ENCODE measurements at regions not wholly inside any gene's neighbourhood (a gene's known extent, or its start where the extent isn't known, plus 50 kb on each side); places are given as distances from the start of the nearest gene placed in this dataset.
"Not testable (repeated sequence)": the region's sequence is repeated elsewhere in the genome, so short reads cannot be mapped to it uniquely, and the experiment has no call there.

DNA sequence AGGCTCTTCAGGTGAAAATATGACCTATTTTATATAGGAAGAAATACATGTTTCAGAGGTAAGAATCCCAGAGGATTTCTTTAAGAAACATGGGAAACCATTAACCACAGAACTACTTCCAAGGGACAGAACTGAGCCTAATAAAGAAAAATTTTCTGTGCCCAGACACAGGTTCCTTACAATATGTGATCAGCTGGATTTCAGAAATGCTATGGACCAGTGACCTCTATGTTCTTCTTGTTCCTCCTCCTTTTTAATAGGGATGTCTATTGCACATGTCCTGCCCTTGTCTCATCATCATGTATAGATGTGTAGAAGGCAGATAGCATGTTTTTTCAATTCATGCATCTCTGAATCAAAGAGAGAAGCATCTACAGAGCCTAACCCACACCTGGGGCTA is 836.6 kb downstream of the RNF144A start:
- no peak for DNase-seq (ENCODE audit: low read depth in 2 of 2)

DNA sequence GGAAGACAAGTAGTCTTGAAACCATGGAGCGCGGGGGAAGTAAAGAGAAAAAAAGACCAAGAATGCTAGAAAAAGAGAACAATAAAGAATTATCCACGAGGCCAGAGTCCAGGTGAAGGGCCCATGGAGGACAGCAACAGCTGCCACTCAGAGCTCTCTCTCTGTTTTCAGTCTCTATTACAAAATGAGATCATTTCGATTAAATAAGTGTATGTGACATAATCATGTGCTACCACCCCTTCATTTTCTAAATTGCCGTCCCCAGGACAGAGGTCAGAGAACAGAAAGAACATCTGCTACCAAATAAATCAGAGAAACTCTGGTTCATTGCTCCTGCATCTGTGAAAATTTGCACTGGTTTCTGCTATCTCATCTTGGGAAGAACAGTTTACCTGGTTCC is 838.7 kb downstream of the RNF144A start:
- no peak for DNase-seq (ENCODE audit: low read depth in 2 of 2)

DNA sequence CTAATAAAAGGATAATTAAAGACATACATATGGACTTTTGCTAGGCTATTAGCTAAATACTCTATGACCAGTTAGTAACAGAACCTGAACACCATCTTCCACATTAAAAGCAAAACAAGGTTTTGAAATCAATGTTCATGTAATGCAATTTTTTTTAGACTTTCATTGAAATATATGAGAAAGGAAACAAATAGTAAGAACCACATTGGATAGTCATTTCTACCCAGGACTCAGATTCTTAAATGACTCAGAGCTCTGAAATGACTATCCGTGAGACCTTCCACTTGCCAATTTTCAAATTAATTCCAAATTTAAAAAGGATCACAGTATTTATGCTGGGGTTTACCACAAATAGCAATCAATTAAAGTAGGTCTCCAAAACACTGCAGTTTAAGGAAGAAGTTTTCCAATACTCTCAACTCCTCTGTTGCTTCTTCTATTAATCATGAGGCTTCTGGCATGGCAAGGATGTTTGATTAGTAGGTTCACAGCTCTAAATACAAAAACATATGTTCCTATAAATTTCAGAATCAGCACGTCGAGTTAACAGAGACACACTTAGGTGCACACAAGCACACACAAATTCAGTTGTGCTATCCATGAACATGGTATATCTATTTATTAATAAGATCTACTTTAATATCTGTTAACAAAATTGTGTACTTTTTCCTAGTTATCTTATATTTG is 841.0 kb downstream of the RNF144A start:
- no peak for DNase-seq (ENCODE audit: low read depth in 2 of 2)

DNA sequence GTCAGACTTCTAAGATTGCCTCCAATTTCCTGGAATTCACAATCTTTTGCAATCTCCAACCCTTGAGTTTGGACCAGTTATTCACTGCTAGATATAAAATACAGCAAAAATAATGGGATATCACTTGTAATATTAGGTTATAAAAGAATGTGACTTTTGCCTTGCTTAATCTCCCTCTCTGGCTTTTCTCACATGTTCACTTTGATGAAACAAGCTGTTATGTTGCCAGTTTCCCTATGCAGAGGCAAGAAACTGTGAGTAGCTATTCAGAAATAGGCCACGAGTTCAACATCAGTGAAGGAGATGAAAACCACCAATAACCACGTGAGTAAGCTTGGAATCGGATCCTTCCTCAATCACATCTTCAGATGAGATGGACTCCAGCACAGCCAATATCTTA is 842.7 kb downstream of the RNF144A start:
- no peak for DNase-seq (ENCODE audit: low read depth in 2 of 2)

DNA sequence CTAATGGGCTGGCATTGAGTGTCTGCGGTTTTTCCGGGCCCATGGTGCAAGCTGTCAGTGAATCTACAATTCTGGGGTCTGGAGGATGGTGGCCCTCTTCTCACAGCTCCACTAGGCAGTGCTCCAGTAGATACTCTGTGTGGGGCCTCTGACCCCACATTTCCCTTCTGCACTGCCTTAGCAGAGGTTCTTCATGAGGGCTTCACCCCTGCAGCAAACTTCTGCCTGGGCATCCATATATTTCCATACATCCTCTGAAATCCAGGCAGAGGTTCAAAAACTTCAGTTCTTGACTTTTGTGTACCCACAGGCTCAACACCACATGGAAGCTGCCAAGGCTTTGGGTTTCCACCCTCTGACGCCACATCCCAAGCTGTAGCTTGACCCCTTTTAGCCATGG is 846.2 kb downstream of the RNF144A start:
- not testable (repeated sequence) for DNase-seq (ENCODE audit: low read depth in 2 of 2)

DNA sequence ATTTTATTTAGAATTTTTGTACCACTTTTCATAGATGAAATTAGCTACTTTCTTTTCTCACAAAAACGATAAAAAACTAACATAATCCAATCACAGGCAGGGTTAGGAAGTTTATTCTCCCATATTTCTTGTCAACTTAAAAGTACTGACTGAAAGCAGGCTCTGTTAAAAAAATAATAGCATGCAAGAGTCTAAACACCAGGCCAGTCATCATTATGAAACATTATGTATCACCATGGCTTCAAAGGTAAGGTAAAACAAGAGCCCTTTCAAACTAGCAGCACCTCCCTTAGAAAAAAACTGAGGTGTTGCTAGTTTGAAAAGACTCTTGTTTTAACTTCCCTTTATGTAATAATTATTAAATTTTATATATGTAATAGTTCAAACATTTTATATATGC is 848.0 kb downstream of the RNF144A start:
- DNase-seq (ENCODE audit: low read depth in 2 of 2), result no peak

GRCh38 chr2:7766088-7766722 is 849.0 kb downstream of the RNF144A start:
- DNase-seq (ENCODE audit: low read depth in 2 of 2), result no peak

GRCh38 chr2:7766978-7767565 is 849.9 kb downstream of the RNF144A start:
- no peak for DNase-seq (ENCODE audit: low read depth in 2 of 2)

DNA sequence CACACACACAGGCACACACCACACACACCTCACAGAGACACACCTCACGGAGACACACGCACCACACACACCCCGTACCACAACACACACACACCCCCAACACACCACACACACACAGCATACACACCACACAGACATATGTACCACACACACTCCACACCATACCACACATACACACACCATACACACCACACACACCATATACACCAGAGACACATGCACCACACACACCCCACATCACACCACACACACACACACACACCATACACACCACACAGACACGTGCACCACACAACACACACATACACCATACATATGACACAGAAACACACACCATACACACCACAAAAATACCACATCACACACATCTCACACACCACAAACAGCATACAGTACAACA is 850.7 kb downstream of the RNF144A start:
- DNase-seq (ENCODE audit: low read depth in 2 of 2), result no peak

DNA sequence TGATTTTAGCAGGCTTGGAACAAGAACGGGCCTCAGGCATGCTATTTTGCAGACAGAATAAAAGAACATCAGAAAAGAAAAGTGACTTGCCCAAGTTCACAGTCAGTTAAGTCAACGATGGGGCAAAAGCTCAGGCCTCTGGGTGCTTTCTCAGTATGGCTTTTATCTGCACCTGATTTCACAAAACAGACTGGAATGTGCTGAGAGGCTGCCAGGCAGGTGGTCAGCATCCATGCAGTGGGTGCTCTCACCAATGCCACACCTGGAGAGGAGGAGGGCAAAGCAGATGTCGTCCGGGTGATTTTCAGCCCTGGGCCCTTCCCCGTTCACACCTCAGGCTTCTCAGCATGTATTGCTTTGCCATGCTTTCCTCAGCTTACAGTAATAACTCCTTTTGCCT is 854.6 kb downstream of the RNF144A start:
- no peak for DNase-seq (ENCODE audit: low read depth in 2 of 2)

GRCh38 chr2:7773362-7774360 is 856.4 kb downstream of the RNF144A start:
- no peak for DNase-seq (ENCODE audit: low read depth in 2 of 2)

- no peak for DNase-seq (ENCODE audit: low read depth in 2 of 2)
These were observed 857.3 kb downstream of the RNF144A start for GRCh38 chr2:7774481-7774880.

GRCh38 chr2:7777668-7778067 is 860.5 kb downstream of the RNF144A start:
- no peak for DNase-seq (ENCODE audit: low read depth in 2 of 2)

GRCh38 chr2:7780321-7780720 is 863.1 kb downstream of the RNF144A start:
- no peak for DNase-seq (ENCODE audit: low read depth in 2 of 2)

- DNase-seq (ENCODE audit: low read depth in 2 of 2), result no peak
These were observed 868.5 kb downstream of the RNF144A start for GRCh38 chr2:7785700-7786099.

GRCh38 chr2:7788736-7789135 is 871.5 kb downstream of the RNF144A start:
- no peak for DNase-seq (ENCODE audit: low read depth in 2 of 2)

GRCh38 chr2:7792031-7792651 is 874.9 kb downstream of the RNF144A start:
- no peak for DNase-seq (ENCODE audit: low read depth in 2 of 2)

- no peak for DNase-seq (ENCODE audit: low read depth in 2 of 2)
These were observed 878.8 kb downstream of the RNF144A start for GRCh38 chr2:7795778-7796563.

- no peak for DNase-seq (ENCODE audit: low read depth in 2 of 2)
These were observed 881.8 kb upstream of the ID2 start for GRCh38 chr2:7800031-7800430.

- DNase-seq (ENCODE audit: low read depth in 2 of 2), result no peak
These were observed 880.6 kb upstream of the ID2 start for GRCh38 chr2:7801212-7801611.

DNA sequence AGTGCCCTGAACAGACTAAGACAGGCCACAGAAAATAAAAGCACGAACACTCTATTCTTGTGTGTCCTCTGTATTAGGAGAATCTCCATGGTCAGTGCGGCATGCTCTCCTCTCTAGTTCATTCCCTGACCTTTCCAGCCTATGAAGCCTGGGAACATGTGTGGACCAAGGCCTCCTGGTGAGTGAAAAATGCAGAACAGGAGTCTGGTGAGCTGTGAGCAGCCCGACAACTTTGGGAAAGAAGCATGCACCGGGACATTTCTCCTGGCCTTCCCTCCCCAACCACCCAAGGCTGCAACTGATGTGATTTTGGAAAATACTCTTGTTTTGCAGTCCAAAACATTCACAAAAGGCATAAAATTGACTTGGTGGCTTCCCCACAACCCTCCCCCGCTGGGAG is 878.3 kb upstream of the ID2 start:
- DNase-seq (ENCODE audit: low read depth in 2 of 2), result no peak

Data from activated CD8-positive, alpha-beta memory T cell treated with anti-CD3 and anti-CD28 coated beads for 4 hours (primary cell).